Smooth muscle cell (in vitro differentiated cells): ENCODE measurements at regions not wholly inside any gene's neighbourhood (a gene's known extent, or its start where the extent isn't known, plus 50 kb on each side); places are given as distances from the start of the nearest gene placed in this dataset.
"Not testable (repeated sequence)": the region's sequence is repeated elsewhere in the genome, so short reads cannot be mapped to it uniquely, and the experiment has no call there.

Experiments
- DNase-seq: peaks from one replicate; lab custom pipeline; 2025; ENCODE audit not compliant: unreplicated experiment; lab: John Stamatoyannopoulos, UW
- H2AFZ ChIP-seq: fragments of 200-600 bp; sonication (generic); 2 replicates; pipeline ENCODE4 v1.6.0; 2016; ENCODE audit warnings: antibody characterized with exemption, low read depth, mild to moderate bottlenecking
- H3F3A ChIP-seq: fragments of 200-600 bp; sonication (generic); 2 replicates; pipeline ENCODE4 v1.6.0; 2017; ENCODE audit warnings: antibody characterized with exemption, low read depth
- H3K27ac ChIP-seq: fragments of 200-600 bp; sonication (generic); 2 replicates; pipeline ENCODE4 v1.5.1; 2016; ENCODE audit warnings: low read depth, mild to moderate bottlenecking
- H3K27me3 ChIP-seq: fragments of 200-600 bp; sonication (generic); 2 replicates; pipeline ENCODE4 v1.6.1; 2016; ENCODE audit warnings: low read depth, mild to moderate bottlenecking
- H3K36me3 ChIP-seq: fragments of 200-600 bp; sonication (generic); 2 replicates; pipeline ENCODE4 v1.5.1; 2016; ENCODE audit warnings: low read depth
- H3K4me1 ChIP-seq: fragments of 200-600 bp; sonication (generic); 2 replicates; pipeline ENCODE4 v1.5.1; 2016; ENCODE audit warnings: low read depth
- H3K4me2 ChIP-seq: fragments of 200-600 bp; sonication (generic); 2 replicates; pipeline ENCODE4 v1.6.0; 2016; ENCODE audit warnings: mild to moderate bottlenecking
- H3K4me3 ChIP-seq: fragments of 200-600 bp; sonication (generic); 2 replicates; pipeline ENCODE4 v1.5.1; 2016; ENCODE audit warnings: mild to moderate bottlenecking
- H3K79me2 ChIP-seq: fragments of 200-600 bp; sonication (generic); 2 replicates; pipeline ENCODE4 v1.6.0; 2016; ENCODE audit warnings: low read depth, mild to moderate bottlenecking
- H3K9ac ChIP-seq: fragments of 200-600 bp; sonication (generic); 2 replicates; pipeline ENCODE4 v1.6.0; 2016; ENCODE audit warnings: low read depth
- H3K9me3 ChIP-seq: fragments of 200-600 bp; sonication (generic); replicated peaks from 2 replicates; pipeline ENCODE4 v1.5.1; 2016; ENCODE audit warnings: low read depth
- H4K20me1 ChIP-seq: fragments of 200-600 bp; sonication (generic); 2 replicates; pipeline ENCODE4 v1.6.0; 2016; ENCODE audit warnings: low read depth
- CTCF ChIP-seq: fragments of 200-600 bp; sonication (generic); IDR thresholded peaks from 2 replicates; pipeline ENCODE4 v1.5.1; 2017; ENCODE audit warnings: borderline replicate concordance, mild to moderate bottlenecking, antibody characterized with exemption; ENCODE audit not compliant: insufficient read depth, poor library complexity, severe bottlenecking
- WGBS: methylation state at CpG from one replicate; pipeline ENCODE4 v1.1.7; 2016; ENCODE audit warnings: low lambda C conversion rate; 5-methylcytosine and 5-hydroxymethylcytosine counted together

GRCh38 chr5:32165-32564 is 59.8 kb upstream of the PLEKHG4B start:
- no peaks in the 10 kb centered on the region for H3K9me3 ChIP-seq
- no peaks in the 10 kb centered on the region for H3F3A ChIP-seq
- peaks cover 33% of the 10 kb centered on the region for H3K27me3 ChIP-seq
- no peak for DNase-seq
- no peaks in the 10 kb centered on the region for H4K20me1 ChIP-seq
- H3K9ac ChIP-seq, result no peak overlapping the region
- no peak overlapping the region for H3K27ac ChIP-seq
- H3K4me1 ChIP-seq, result no peaks in the 10 kb centered on the region
- TF ChIP-seq CTCF, result no peak
- H3K79me2 ChIP-seq, result no peaks in the 10 kb centered on the region
- no peak overlapping the region for H3K4me3 ChIP-seq
- no peak overlapping the region for H2AFZ ChIP-seq
- no peaks in the 10 kb centered on the region for H3K36me3 ChIP-seq
- 73% methylated on average over 4 of the region's 4 CpGs for WGBS
- no peak overlapping the region for H3K4me2 ChIP-seq

GRCh38 chr5:35521-35920 is 56.4 kb upstream of the PLEKHG4B start:
- H3K79me2 ChIP-seq, H3K9ac ChIP-seq, H3K4me1 ChIP-seq, H3K4me3 ChIP-seq, H4K20me1 ChIP-seq, H3K36me3 ChIP-seq, H3K27ac ChIP-seq, H3K9me3 ChIP-seq, H3K4me2 ChIP-seq, H3F3A ChIP-seq, DNase-seq, H2AFZ ChIP-seq: not testable (repeated sequence)
- peaks cover 60% of the 10 kb centered on the region for H3K27me3 ChIP-seq

- 79% methylated on average over 11 of the region's 11 CpGs for WGBS
- not testable (repeated sequence) for H3K79me2 ChIP-seq, H3F3A ChIP-seq, H3K36me3 ChIP-seq, H4K20me1 ChIP-seq, H3K4me2 ChIP-seq, H2AFZ ChIP-seq, H3K4me3 ChIP-seq, H3K27ac ChIP-seq, DNase-seq, H3K4me1 ChIP-seq, H3K9ac ChIP-seq, H3K9me3 ChIP-seq
- H3K27me3 ChIP-seq, result peaks cover 59% of the 10 kb centered on the region
Measured at GRCh38 chr5:37207-37606, 54.8 kb upstream of the PLEKHG4B start.

- no peaks in the 10 kb centered on the region for H3K79me2 ChIP-seq
- H3K27ac ChIP-seq, result no peak overlapping the region
- no peaks in the 10 kb centered on the region for H3K36me3 ChIP-seq
- H3K4me3 ChIP-seq, result no peak overlapping the region
- no peaks in the 10 kb centered on the region for H3K4me1 ChIP-seq
- H3K9ac ChIP-seq, result no peak overlapping the region
- no peak overlapping the region for H2AFZ ChIP-seq
- H3K4me2 ChIP-seq, result no peak overlapping the region
- no peaks in the 10 kb centered on the region for H4K20me1 ChIP-seq
- WGBS, result 68% methylated on average over 13 of the region's 13 CpGs
- no peaks in the 10 kb centered on the region for H3K9me3 ChIP-seq
- TF ChIP-seq CTCF, result no peak
- no peak for DNase-seq
- H3K27me3 ChIP-seq, result peaks cover 58% of the 10 kb centered on the region
- no peaks in the 10 kb centered on the region for H3F3A ChIP-seq
Measured at GRCh38 chr5:39979-40583, 51.9 kb upstream of the PLEKHG4B start.
